Activated T-cell treated with anti-CD3 and anti-CD28 coated beads for 1 hour (primary cell): ENCODE measurements at regions not wholly inside any gene's neighbourhood (a gene's known extent, or its start where the extent isn't known, plus 50 kb on each side); places are given as distances from the start of the nearest gene placed in this dataset.
"Not testable (repeated sequence)": the region's sequence is repeated elsewhere in the genome, so short reads cannot be mapped to it uniquely, and the experiment has no call there.

Source experiments
- DNase-seq: peaks from one replicate; pipeline ENCODE4 v3.0.0-alpha.2; 2020; ENCODE audit warnings: low read depth

GRCh38 chr3:56924700-56925099 is 123.0 kb upstream of the ARHGEF3 start:
- not testable (repeated sequence) for DNase-seq

GRCh38 chr3:56923526-56924224 is 121.9 kb upstream of the ARHGEF3 start:
- DNase-seq = peak; percentile 11

GRCh38 chr3:56921573-56922453 is 120.1 kb upstream of the ARHGEF3 start:
- no peak for DNase-seq

- DNase-seq = no peak
These were observed 118.0 kb upstream of the ARHGEF3 start for GRCh38 chr3:56919797-56920195.

- no peak for DNase-seq
These were observed 117.5 kb upstream of the ARHGEF3 start for GRCh38 chr3:56919137-56919796.

- DNase-seq = no peak
These were observed 116.4 kb upstream of the ARHGEF3 start for GRCh38 chr3:56918111-56918568.

GRCh38 chr3:56917361-56918110 is 115.8 kb upstream of the ARHGEF3 start:
- DNase-seq = no peak

- DNase-seq = no peak
These were observed 115.1 kb upstream of the ARHGEF3 start for GRCh38 chr3:56916716-56917360.

- peak; percentile 58 for DNase-seq
These were observed 114.3 kb upstream of the ARHGEF3 start for GRCh38 chr3:56915966-56916586.

- no peak for DNase-seq
These were observed 112.9 kb upstream of the ARHGEF3 start for GRCh38 chr3:56914646-56915045.

- DNase-seq = no peak
These were observed 109.6 kb upstream of the ARHGEF3 start for GRCh38 chr3:56911363-56911762.

- no peak for DNase-seq
These were observed 107.6 kb upstream of the ARHGEF3 start for GRCh38 chr3:56909349-56909748.

GRCh38 chr3:56908004-56908403 is 106.3 kb upstream of the ARHGEF3 start:
- no peak for DNase-seq

- no peak for DNase-seq
These were observed 102.9 kb upstream of the ARHGEF3 start for GRCh38 chr3:56904552-56905215.

- no peak for DNase-seq
These were observed 101.6 kb upstream of the ARHGEF3 start for GRCh38 chr3:56903231-56903782.

- no peak for DNase-seq
These were observed 100.9 kb upstream of the ARHGEF3 start for GRCh38 chr3:56902468-56903160.

GRCh38 chr3:56900801-56901200 is 99.1 kb upstream of the ARHGEF3 start:
- no peak for DNase-seq

- DNase-seq = no peak
These were observed 98.1 kb upstream of the ARHGEF3 start for GRCh38 chr3:56899851-56900250.

GRCh38 chr3:56899078-56899477 is 97.3 kb upstream of the ARHGEF3 start:
- no peak for DNase-seq
